ENCODE measurements at regions not wholly inside any gene's neighbourhood (a gene's known extent, or its start where the extent isn't known, plus 50 kb on each side); places are given as distances from the start of the nearest gene placed in this dataset.

GRCh38 chr21:15616864-15617574, 112.8 kb upstream of the USP25 start:
- Histone ChIP-seq H3K4me1 (ENCODE audit: control insufficient read depth, insufficient read depth, low read length) (no peaks in the 10 kb centered on the region), H3K27me3 (ENCODE audit: control insufficient read depth, insufficient read depth, low read length) (no peaks in the 10 kb centered on the region), H3K27ac (ENCODE audit: low read length) (no peak overlapping the region), H3K9me3 (ENCODE audit: control insufficient read depth, insufficient read depth, low read depth, low read length) (no peaks in the 10 kb centered on the region), H3K36me3 (ENCODE audit: control insufficient read depth, insufficient read depth, low read length) (no peaks in the 10 kb centered on the region), H3K4me3 (ENCODE audit: low read depth in 2 of 2, low read length in 2 of 2) (no peak overlapping the region)
- no peak for DNase-seq (ENCODE audit: low read depth, low spot score)
- POLR2A ChIA-PET: no interaction called here
- ATAC-seq: no peak
- in situ Hi-C loops (cut with HindIII; ENCODE audit: low pct_unique_long_range_greater_than_20kb, low sequenced_read_pairs) (no loop called here), intact Hi-C loops (cut with micrococcal nuclease; ENCODE audit: unreplicated experiment) (no loop called here)
- no peak for TF ChIP-seq SIN3A (IDR thresholded peaks at IDR 0.05; ENCODE audit: borderline replicate concordance, insufficient read depth, low read depth, low read length)
- no peak for TF ChIP-seq POLR2AphosphoS5 (IDR thresholded peaks at IDR 0.05; ENCODE audit: low read depth, low read length)
- TF ChIP-seq REST (IDR thresholded peaks at IDR 0.05; ENCODE audit: insufficient read depth in 1 of 2, low read depth in 2 of 2, low read length in 1 of 2): no peak
- TF ChIP-seq TCF7L2 (IDR thresholded peaks at IDR 0.05; ENCODE audit: low read depth, low read length): no peak
- CTCF ChIA-PET: no interaction called here
- no TSS peak for BruUV-seq (replicated peaks)

- POLR2A ChIA-PET: no interaction called here
- no peak for TF ChIP-seq REST (IDR thresholded peaks at IDR 0.05; ENCODE audit: insufficient read depth in 1 of 2, low read depth in 2 of 2, low read length in 1 of 2)
- TF ChIP-seq SIN3A (IDR thresholded peaks at IDR 0.05; ENCODE audit: borderline replicate concordance, insufficient read depth, low read depth, low read length): no peak
- TF ChIP-seq CTCF (IDR thresholded peaks at IDR 0.05): no peak
- no peak for TF ChIP-seq TCF7L2 (IDR thresholded peaks at IDR 0.05; ENCODE audit: low read depth, low read length)
- no peak for TF ChIP-seq POLR2AphosphoS5 (IDR thresholded peaks at IDR 0.05; ENCODE audit: low read depth, low read length)
- Histone ChIP-seq H3K27me3 (ENCODE audit: control insufficient read depth, insufficient read depth, low read length) (no peaks in the 10 kb centered on the region), H3K4me1 (ENCODE audit: control insufficient read depth, insufficient read depth, low read length) (no peaks in the 10 kb centered on the region), H3K9me3 (ENCODE audit: control insufficient read depth, insufficient read depth, low read depth, low read length) (no peaks in the 10 kb centered on the region), H3K36me3 (ENCODE audit: control insufficient read depth, insufficient read depth, low read length) (no peaks in the 10 kb centered on the region), H3K27ac (ENCODE audit: low read length) (no peak overlapping the region), H3K4me3 (ENCODE audit: low read depth in 2 of 2, low read length in 2 of 2) (no peak overlapping the region)
- DNase-seq (ENCODE audit: low read depth, low spot score) (no peak), ATAC-seq (no peak)
- in situ Hi-C loops (cut with HindIII; ENCODE audit: low pct_unique_long_range_greater_than_20kb, low sequenced_read_pairs): no loop called here
- CTCF ChIA-PET: no interaction called here
- intact Hi-C loops (cut with micrococcal nuclease; ENCODE audit: unreplicated experiment): no loop called here
- BruUV-seq (replicated peaks): no TSS peak
These were observed 111.8 kb upstream of the USP25 start for GRCh38 chr21:15617964-15618363.

All from Panc1 (cell line).